GM23248 (cell line): ENCODE measurements at regions not wholly inside any gene's neighbourhood (a gene's known extent, or its start where the extent isn't known, plus 50 kb on each side); places are given as distances from the start of the nearest gene placed in this dataset.

Experiments
- EZH2 ChIP-seq: fragments of 200-600 bp; sonication (generic); IDR thresholded peaks from 2 replicates; pipeline ENCODE4 v1.6.1; 2018; ENCODE audit warnings: antibody characterized with exemption, mild to moderate bottlenecking; ENCODE audit not compliant: insufficient read depth, poor library complexity, severe bottlenecking
- EZH2phosphoT487 ChIP-seq: fragments of 200-600 bp; sonication (generic); IDR thresholded peaks from 2 replicates; pipeline ENCODE4 v1.6.1; 2018; ENCODE audit warnings: antibody characterized with exemption, moderate library complexity, mild to moderate bottlenecking, low read depth; ENCODE audit not compliant: insufficient read depth

GRCh38 chr1:199163267-199163666 lies 524.4 kb downstream of the PTPRC start:
- no peak for TF ChIP-seq EZH2
- no peak for TF ChIP-seq EZH2phosphoT487
